ENCODE measurements at regions not wholly inside any gene's neighbourhood (a gene's known extent, or its start where the extent isn't known, plus 50 kb on each side); places are given as distances from the start of the nearest gene placed in this dataset.
"Not testable (repeated sequence)": the region's sequence is repeated elsewhere in the genome, so short reads cannot be mapped to it uniquely, and the experiment has no call there.

GRCh38 chr9:110005521-110005920, 202.4 kb downstream of the C9orf152 start:
- H3K4me3 ChIP-seq (ENCODE audit: low read length); H3K4me1 ChIP-seq (ENCODE audit: control insufficient read depth, insufficient read depth, low read length); H3K27me3 ChIP-seq (ENCODE audit: control insufficient read depth, insufficient read depth, low read length); H3K36me3 ChIP-seq (ENCODE audit: control insufficient read depth, insufficient read depth, low read length); H3K9ac ChIP-seq (ENCODE audit: low read length); H3K9me3 ChIP-seq (ENCODE audit: control insufficient read depth, low read length): not testable (repeated sequence)

GRCh38 chr9:110006657-110007056, 201.3 kb downstream of the C9orf152 start:
- Histone ChIP-seq H3K4me3 (ENCODE audit: low read length) (no peak overlapping the region), H3K9ac (ENCODE audit: low read length) (no peak overlapping the region), H3K27me3 (ENCODE audit: control insufficient read depth, insufficient read depth, low read length) (no peaks in the 10 kb centered on the region), H3K4me1 (ENCODE audit: control insufficient read depth, insufficient read depth, low read length) (no peaks in the 10 kb centered on the region), H3K36me3 (ENCODE audit: control insufficient read depth, insufficient read depth, low read length) (no peaks in the 10 kb centered on the region), H3K9me3 (ENCODE audit: control insufficient read depth, low read length) (no peaks in the 10 kb centered on the region)

DNA sequence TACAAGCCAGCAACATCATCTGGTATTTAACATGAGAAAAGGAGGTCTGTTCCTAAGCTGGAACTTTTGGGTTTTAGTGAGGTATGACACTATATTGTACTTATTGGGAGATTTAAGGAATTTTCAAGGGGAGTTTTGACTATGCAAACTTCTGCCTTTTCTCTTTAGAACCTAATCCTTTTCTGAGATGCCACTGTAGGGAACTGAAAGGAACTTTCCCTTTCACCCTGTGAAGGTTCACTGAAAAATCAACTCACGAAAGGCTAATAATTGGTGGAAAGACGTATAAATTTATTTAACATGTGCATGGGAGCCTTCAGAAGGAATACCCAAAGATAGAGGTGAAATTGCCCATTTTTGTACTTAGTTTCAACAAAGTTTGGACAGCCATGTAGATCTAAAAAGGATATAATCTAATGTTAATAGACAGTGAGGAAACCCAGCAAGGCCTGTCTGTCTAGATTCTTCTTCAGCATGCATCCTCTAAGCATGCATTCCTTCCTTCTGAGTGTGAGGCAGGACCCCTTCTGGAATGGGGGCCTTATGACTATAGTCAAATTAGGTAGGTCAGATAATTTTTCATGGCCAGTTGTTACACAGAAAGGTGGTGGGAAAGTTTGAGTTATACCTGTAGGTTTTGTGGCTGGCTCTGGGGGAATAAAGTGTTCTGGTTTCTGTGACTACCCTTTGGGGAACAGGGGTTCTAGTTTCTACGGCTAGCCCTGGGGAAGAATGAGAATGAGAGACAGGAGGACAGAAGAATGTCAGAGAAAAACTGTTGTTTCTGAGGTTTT, 200.3 kb downstream of the C9orf152 start:
- Histone ChIP-seq H3K9ac (ENCODE audit: low read length) (no peak overlapping the region), H3K4me1 (ENCODE audit: control insufficient read depth, insufficient read depth, low read length) (no peaks in the 10 kb centered on the region), H3K36me3 (ENCODE audit: control insufficient read depth, insufficient read depth, low read length) (no peaks in the 10 kb centered on the region), H3K9me3 (ENCODE audit: control insufficient read depth, low read length) (no peaks in the 10 kb centered on the region), H3K27me3 (ENCODE audit: control insufficient read depth, insufficient read depth, low read length) (no peaks in the 10 kb centered on the region), H3K4me3 (ENCODE audit: low read length) (no peak overlapping the region)

DNA sequence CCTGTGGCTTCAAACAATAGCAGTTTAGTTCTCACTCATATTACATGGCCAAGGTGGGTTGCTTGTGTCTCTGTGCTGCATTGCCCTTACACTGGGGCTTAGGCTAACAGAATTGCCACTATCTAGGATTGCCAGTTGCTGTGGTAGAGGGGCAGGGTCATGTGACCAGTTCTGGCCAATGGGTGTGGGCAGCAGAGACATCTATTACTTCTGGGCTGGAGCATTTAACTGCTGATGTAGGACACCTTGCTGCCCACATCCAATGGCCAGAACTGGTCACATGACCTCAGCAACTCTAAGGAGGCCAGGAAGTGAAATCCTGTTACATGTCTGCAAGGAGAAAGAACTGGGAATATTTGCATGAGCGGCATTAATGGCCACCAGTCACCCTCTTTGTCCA, 199.3 kb downstream of the C9orf152 start:
- Histone ChIP-seq H3K4me1 (ENCODE audit: control insufficient read depth, insufficient read depth, low read length) (no peaks in the 10 kb centered on the region), H3K9me3 (ENCODE audit: control insufficient read depth, low read length) (no peaks in the 10 kb centered on the region), H3K36me3 (ENCODE audit: control insufficient read depth, insufficient read depth, low read length) (no peaks in the 10 kb centered on the region), H3K9ac (ENCODE audit: low read length) (no peak overlapping the region), H3K27me3 (ENCODE audit: control insufficient read depth, insufficient read depth, low read length) (no peaks in the 10 kb centered on the region), H3K4me3 (ENCODE audit: low read length) (no peak overlapping the region)

- H3K9ac ChIP-seq (ENCODE audit: low read length), result no peak overlapping the region
- H3K9me3 ChIP-seq (ENCODE audit: control insufficient read depth, low read length), result no peaks in the 10 kb centered on the region
- no peaks in the 10 kb centered on the region for H3K27me3 ChIP-seq (ENCODE audit: control insufficient read depth, insufficient read depth, low read length)
- no peaks in the 10 kb centered on the region for H3K4me1 ChIP-seq (ENCODE audit: control insufficient read depth, insufficient read depth, low read length)
- H3K36me3 ChIP-seq (ENCODE audit: control insufficient read depth, insufficient read depth, low read length), result no peaks in the 10 kb centered on the region
- H3K4me3 ChIP-seq (ENCODE audit: low read length), result no peak overlapping the region
Observed at GRCh38 chr9:110011628-110012320, 196.2 kb downstream of the C9orf152 start.

GRCh38 chr9:110013064-110013463, 194.9 kb downstream of the C9orf152 start:
- Histone ChIP-seq H3K4me1 (ENCODE audit: control insufficient read depth, insufficient read depth, low read length) (no peaks in the 10 kb centered on the region), H3K27me3 (ENCODE audit: control insufficient read depth, insufficient read depth, low read length) (no peaks in the 10 kb centered on the region), H3K4me3 (ENCODE audit: low read length) (no peak overlapping the region), H3K36me3 (ENCODE audit: control insufficient read depth, insufficient read depth, low read length) (no peaks in the 10 kb centered on the region), H3K9me3 (ENCODE audit: control insufficient read depth, low read length) (no peaks in the 10 kb centered on the region), H3K9ac (ENCODE audit: low read length) (no peak overlapping the region)

GRCh38 chr9:110015759-110016158, 192.2 kb downstream of the C9orf152 start:
- H3K9ac ChIP-seq (ENCODE audit: low read length), result no peak overlapping the region
- H3K27me3 ChIP-seq (ENCODE audit: control insufficient read depth, insufficient read depth, low read length), result no peaks in the 10 kb centered on the region
- H3K36me3 ChIP-seq (ENCODE audit: control insufficient read depth, insufficient read depth, low read length), result no peaks in the 10 kb centered on the region
- H3K9me3 ChIP-seq (ENCODE audit: control insufficient read depth, low read length), result no peaks in the 10 kb centered on the region
- no peaks in the 10 kb centered on the region for H3K4me1 ChIP-seq (ENCODE audit: control insufficient read depth, insufficient read depth, low read length)
- no peak overlapping the region for H3K4me3 ChIP-seq (ENCODE audit: low read length)

DNA sequence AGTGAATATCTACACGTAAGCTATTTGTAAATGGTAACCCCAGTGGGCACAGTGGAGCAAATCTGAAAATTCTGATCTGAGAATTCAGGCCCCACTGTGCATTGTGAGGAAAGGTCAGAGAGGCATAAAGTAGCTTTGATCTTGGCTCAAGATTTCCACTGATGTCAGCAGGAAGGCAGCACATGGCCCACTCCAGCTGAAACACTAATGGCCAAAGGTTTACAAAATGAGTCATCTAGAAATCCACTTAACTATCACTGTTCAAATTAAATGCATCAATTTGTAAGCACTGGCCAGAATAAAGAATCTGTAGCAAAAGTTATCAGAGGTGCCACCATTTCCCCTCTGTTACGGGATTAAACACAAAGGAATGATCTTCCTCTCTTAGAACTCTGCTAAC, 191.6 kb downstream of the C9orf152 start:
- no peaks in the 10 kb centered on the region for H3K9me3 ChIP-seq (ENCODE audit: control insufficient read depth, low read length)
- H3K9ac ChIP-seq (ENCODE audit: low read length), result no peak overlapping the region
- no peaks in the 10 kb centered on the region for H3K27me3 ChIP-seq (ENCODE audit: control insufficient read depth, insufficient read depth, low read length)
- no peaks in the 10 kb centered on the region for H3K4me1 ChIP-seq (ENCODE audit: control insufficient read depth, insufficient read depth, low read length)
- H3K36me3 ChIP-seq (ENCODE audit: control insufficient read depth, insufficient read depth, low read length), result no peaks in the 10 kb centered on the region
- no peak overlapping the region for H3K4me3 ChIP-seq (ENCODE audit: low read length)

- not testable (repeated sequence) for H3K9me3 ChIP-seq (ENCODE audit: control insufficient read depth, low read length); H3K36me3 ChIP-seq (ENCODE audit: control insufficient read depth, insufficient read depth, low read length); H3K9ac ChIP-seq (ENCODE audit: low read length); H3K4me3 ChIP-seq (ENCODE audit: low read length); H3K27me3 ChIP-seq (ENCODE audit: control insufficient read depth, insufficient read depth, low read length); H3K4me1 ChIP-seq (ENCODE audit: control insufficient read depth, insufficient read depth, low read length)
Observed at GRCh38 chr9:110020216-110020615, 187.7 kb downstream of the C9orf152 start.

GRCh38 chr9:110021891-110022290, 186.1 kb downstream of the C9orf152 start:
- Histone ChIP-seq H3K9me3 (ENCODE audit: control insufficient read depth, low read length) (no peaks in the 10 kb centered on the region), H3K9ac (ENCODE audit: low read length) (no peak overlapping the region), H3K36me3 (ENCODE audit: control insufficient read depth, insufficient read depth, low read length) (no peaks in the 10 kb centered on the region), H3K4me3 (ENCODE audit: low read length) (no peak overlapping the region), H3K27me3 (ENCODE audit: control insufficient read depth, insufficient read depth, low read length) (no peaks in the 10 kb centered on the region), H3K4me1 (ENCODE audit: control insufficient read depth, insufficient read depth, low read length) (no peaks in the 10 kb centered on the region)

GRCh38 chr9:110023221-110023620, 184.7 kb downstream of the C9orf152 start:
- not testable (repeated sequence) for H3K4me3 ChIP-seq (ENCODE audit: low read length); H3K36me3 ChIP-seq (ENCODE audit: control insufficient read depth, insufficient read depth, low read length); H3K9me3 ChIP-seq (ENCODE audit: control insufficient read depth, low read length); H3K9ac ChIP-seq (ENCODE audit: low read length); H3K27me3 ChIP-seq (ENCODE audit: control insufficient read depth, insufficient read depth, low read length); H3K4me1 ChIP-seq (ENCODE audit: control insufficient read depth, insufficient read depth, low read length)

DNA sequence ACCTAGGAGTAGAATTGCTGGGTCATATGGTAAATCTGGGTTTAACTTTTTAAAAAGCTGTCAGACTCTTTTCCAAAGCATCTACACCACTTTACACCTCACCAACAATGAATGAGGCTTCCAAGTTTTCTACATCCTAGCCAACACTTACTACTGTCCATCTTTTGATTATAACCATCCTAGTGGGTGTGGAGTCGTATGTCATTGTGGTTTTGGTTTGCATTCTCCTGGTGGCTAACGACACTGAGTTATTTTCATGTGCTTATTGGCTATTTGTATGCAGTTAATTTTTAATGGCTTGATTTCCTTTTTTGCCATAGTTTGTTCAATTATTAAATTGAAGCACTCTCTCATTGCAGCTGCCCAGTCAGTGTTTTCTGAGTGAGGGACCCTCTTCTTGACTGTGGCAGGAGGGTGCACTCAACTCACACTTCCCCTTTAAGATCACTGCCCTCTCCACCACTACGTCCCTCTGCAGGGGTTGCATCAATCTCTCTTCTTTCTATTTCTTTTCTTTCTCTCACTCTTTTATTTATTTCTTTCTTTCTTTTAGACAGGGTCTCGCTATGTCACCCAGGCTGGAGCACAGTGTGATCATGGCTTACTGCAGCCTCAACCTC, 182.3 kb downstream of the C9orf152 start:
- H3K9me3 ChIP-seq (ENCODE audit: control insufficient read depth, low read length), result no peaks in the 10 kb centered on the region
- no peaks in the 10 kb centered on the region for H3K27me3 ChIP-seq (ENCODE audit: control insufficient read depth, insufficient read depth, low read length)
- H3K9ac ChIP-seq (ENCODE audit: low read length), result no peak overlapping the region
- no peak overlapping the region for H3K4me3 ChIP-seq (ENCODE audit: low read length)
- peaks cover 9% of the 10 kb centered on the region for H3K4me1 ChIP-seq (ENCODE audit: control insufficient read depth, insufficient read depth, low read length)
- no peaks in the 10 kb centered on the region for H3K36me3 ChIP-seq (ENCODE audit: control insufficient read depth, insufficient read depth, low read length)
